ENCODE measurements at regions not wholly inside any gene's neighbourhood (a gene's known extent, or its start where the extent isn't known, plus 50 kb on each side); places are given as distances from the start of the nearest gene placed in this dataset.

- no peak for FAIRE-seq
- Histone ChIP-seq H3K27ac (ENCODE audit: extremely low read length, insufficient read depth, low read length) (peak overlapping the region; percentile 59), H3K4me3 (replicated peaks in 1 of 3; ENCODE audit: insufficient read depth in 1 of 3, low read depth in 2 of 3, low read length in 3 of 3) (no peak overlapping the region), H4K20me1 (ENCODE audit: insufficient read depth, low read length) (no peaks in the 10 kb centered on the region), H3K9ac (ENCODE audit: insufficient read depth, low read depth, low read length) (no peak overlapping the region), H2AFZ (ENCODE audit: low read length) (no peak overlapping the region), H3K9me3 (ENCODE audit: low read length) (no peaks in the 10 kb centered on the region), H3K36me3 (replicated peaks in 1 of 2; ENCODE audit: control insufficient read depth in 1 of 2, insufficient read depth in 2 of 2, low read length in 2 of 2) (no peaks in the 10 kb centered on the region; a peak in 2 of 5 replicates), H3K4me2 (ENCODE audit: low read depth, low read length) (no peak overlapping the region), H3K4me1 (ENCODE audit: insufficient read depth, low read length) (peaks cover 67% of the 10 kb centered on the region), H3K27me3 (ENCODE audit: control insufficient read depth in 1 of 2, insufficient read depth in 2 of 2, low read length in 2 of 2) (no peaks in the 10 kb centered on the region), H3K79me2 (ENCODE audit: insufficient read depth, low read length) (no peaks in the 10 kb centered on the region)
- BruUV-seq (replicated peaks), result no TSS peak
- intact Hi-C loops (cut with micrococcal nuclease; ENCODE audit: unreplicated experiment), result loop anchor here (10.0 kb wide), 1 partner anchor 529 kb away; no protein-coding TSS in a partner anchor
- WGBS (ENCODE audit: low lambda C conversion rate), result 97% methylated on average over 4 of the region's 4 CpGs
- TF ChIP-seq ZSCAN20 (CRISPR knock-in tag; IDR thresholded peaks at IDR 0.05; ENCODE audit: borderline replicate concordance) (no peak), ZSCAN9 (CRISPR knock-in tag; IDR thresholded peaks at IDR 0.05; ENCODE audit: borderline replicate concordance) (no peak), SKIL (CRISPR knock-in tag; IDR thresholded peaks at IDR 0.05; ENCODE audit: borderline replicate concordance) (no peak), ZNF572 (CRISPR knock-in tag; IDR thresholded peaks at IDR 0.05) (no peak), NR0B2 (CRISPR knock-in tag; IDR thresholded peaks at IDR 0.05) (no peak), KLF12 (CRISPR knock-in tag; IDR thresholded peaks at IDR 0.05; ENCODE audit: borderline replicate concordance) (no peak), THAP11 (CRISPR knock-in tag; IDR thresholded peaks at IDR 0.05) (no peak), ZNF543 (CRISPR knock-in tag; IDR thresholded peaks at IDR 0.05) (no peak), CREB1 (IDR thresholded peaks at IDR 0.05) (no peak), CREB1 (CRISPR knock-in tag; IDR thresholded peaks at IDR 0.05) (no peak), ZBTB7A (CRISPR knock-in tag; IDR thresholded peaks at IDR 0.05) (no peak), SP1 (IDR thresholded peaks at IDR 0.05) (no peak), SP1 (CRISPR knock-in tag; IDR thresholded peaks at IDR 0.05) (no peak), HES4 (CRISPR knock-in tag; IDR thresholded peaks at IDR 0.05; ENCODE audit: borderline replicate concordance) (no peak), SRSF4 (IDR thresholded peaks at IDR 0.05; ENCODE audit: low read depth, low read length, poor library complexity, severe bottlenecking) (no peak)
- ChIA-PET POLR2A (interaction anchor here (1.5 to 2.2 kb wide), 3 partner anchors 12 to 16 kb away, joined by 3 to 17 read pairs (median 14); no protein-coding TSS in a partner anchor), CTCF (ENCODE audit: low intra/inter-chr PET ratio, low total read pairs) (no interaction called here)
- in situ Hi-C loops (cut with HindIII; ENCODE audit: extremely low pct_ligation_motif_present, low pct_unique_long_range_greater_than_20kb), result no loop called here
- DNase-seq (ENCODE audit: low spot score), result no peak
- ATAC-seq, result no peak
Observed at GRCh38 chr5:56463944-56464571, 230.9 kb upstream of the ANKRD55 start.

All from HepG2 (cell line).